Kidney (tissue), 13 donors: ENCODE measurements at regions not wholly inside any gene's neighbourhood (a gene's known extent, or its start where the extent isn't known, plus 50 kb on each side); places are given as distances from the start of the nearest gene placed in this dataset.

ENCODE experiments used
- DNase-seq, 5 donors: peaks; one replicate each; pipeline ENCODE4 v3.0.0-alpha.2; 2013 to 2020
- FAIRE-seq: peaks from 2 replicates; lab custom pipeline; 2012; peaks lifted over from hg19 to GRCh38; lab: Jason Lieb, UNC
- H3K27ac ChIP-seq, 2 donors: one replicate each; pipeline ENCODE4 v1.7.0; 2013; ENCODE audit warnings: low read depth in 2 of 2, low read length in 2 of 2, inconsistent platforms in 1 of 2
- H3K27me3 ChIP-seq: one replicate; pipeline ENCODE4 v1.7.1; 2013; ENCODE audit warnings: low read length, inconsistent platforms; ENCODE audit not compliant: control insufficient read depth, insufficient read depth
- H3K36me3 ChIP-seq, 3 donors: one replicate each; pipeline versions ENCODE4 v1.7.0 to v1.7.1; 2013; ENCODE audit warnings: low read length in 3 of 3, control low read depth in 1 of 3, inconsistent platforms in 1 of 3; ENCODE audit not compliant: insufficient read depth in 3 of 3, control insufficient read depth in 2 of 3
- H3K4me1 ChIP-seq, 3 donors: one replicate each; pipeline versions ENCODE4 v1.7.0 to v1.7.1; 2013; ENCODE audit warnings: low read length in 3 of 3, inconsistent platforms in 1 of 3, low read depth in 1 of 3; ENCODE audit not compliant: control insufficient read depth in 2 of 3, insufficient read depth in 2 of 3
- H3K4me3 ChIP-seq, 3 donors: one replicate each; pipeline versions ENCODE4 v1.7.0 to v1.8.1; 2013; ENCODE audit warnings: low read length in 3 of 3, control low read depth in 1 of 3, inconsistent platforms in 1 of 3
- H3K9ac ChIP-seq, 3 donors: one replicate each; pipeline versions ENCODE4 v1.7.0 to v1.7.1; 2013; ENCODE audit warnings: low read length in 3 of 3, control low read depth in 1 of 3, inconsistent platforms in 1 of 3
- H3K9me3 ChIP-seq, 3 donors: one replicate each; pipeline versions ENCODE4 v1.7.0 to v1.7.1; 2013; ENCODE audit warnings: low read length in 3 of 3, control low read depth in 1 of 3, inconsistent platforms in 1 of 3; ENCODE audit not compliant: control insufficient read depth in 2 of 3, insufficient read depth in 1 of 3
- CTCF ChIP-seq: IDR thresholded peaks from 3 replicates; pipeline ENCODE4 v1.5.1; 2012; ENCODE audit warnings: mild to moderate bottlenecking, moderate library complexity, borderline replicate concordance; ENCODE audit not compliant: insufficient read depth; ENCODE audit errors: extremely low read depth
- intact Hi-C: fragments of 100-400 bp; cut with DNase I; formaldehyde crosslinking; loops from one replicate; pipeline ENCODE4 v1.11.1; 2022
- donor health status: control.
- donor health status: control.
- donor health status: control.
- donor health status: control.
- donor health status: control.
- donor health status: DM: yes; HTN: yes; CAD: no.
- donor health status: Normal renal cell carcinoma (clear cell type).

DNA sequence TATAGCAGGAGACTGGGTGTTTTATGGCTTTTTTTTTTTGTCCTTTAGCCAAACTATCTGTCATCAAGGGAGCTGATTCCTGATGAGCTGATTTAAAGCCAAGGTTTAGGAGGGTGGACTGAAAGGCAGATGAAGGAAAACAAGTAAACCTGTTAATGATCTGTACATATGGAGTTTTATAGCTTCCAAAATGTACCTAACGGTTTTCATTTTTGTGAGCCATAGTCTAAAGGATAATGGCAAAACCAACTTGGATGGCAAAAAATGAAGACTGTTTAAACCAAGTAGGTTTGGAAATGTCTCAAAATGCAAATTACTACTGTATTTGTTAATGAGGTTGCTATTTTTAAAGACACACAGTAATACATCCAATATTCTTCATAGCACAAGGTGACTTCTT lies 281.5 kb downstream of the YTHDC2 start:
- no peak overlapping the region for H3K27ac ChIP-seq
- no peak overlapping the region for H3K4me3 ChIP-seq
- DNase-seq (no peak), FAIRE-seq (no peak)
- no peak for TF ChIP-seq CTCF
- no peaks in the 10 kb centered on the region for H3K36me3 ChIP-seq
- H3K4me1 ChIP-seq, result no peaks in the 10 kb centered on the region
- intact Hi-C loops, result no loop called here
- H3K9ac ChIP-seq, result no peak overlapping the region
- H3K9me3 ChIP-seq, result no peaks in the 10 kb centered on the region
- no peaks in the 10 kb centered on the region for H3K27me3 ChIP-seq

- FAIRE-seq, result no peak
- H3K36me3 ChIP-seq, result no peaks in the 10 kb centered on the region
- DNase-seq, result no peak
- intact Hi-C loops, result no loop called here
- H3K9ac ChIP-seq, result no peak overlapping the region
- no peak for TF ChIP-seq CTCF
- no peak overlapping the region for H3K27ac ChIP-seq
- H3K9me3 ChIP-seq, result no peaks in the 10 kb centered on the region
- no peaks in the 10 kb centered on the region for H3K27me3 ChIP-seq
- H3K4me3 ChIP-seq, result no peak overlapping the region
- no peaks in the 10 kb centered on the region for H3K4me1 ChIP-seq
These were observed 287.2 kb downstream of the YTHDC2 start for GRCh38 chr5:113800686-113801085.

- Histone ChIP-seq H3K4me1 (peaks cover 0 to 5% (median 0%) of the 10 kb centered on the region in 3 donors), H3K27me3 (no peaks in the 10 kb centered on the region), H3K4me3 (no peak overlapping the region), H3K9me3 (no peaks in the 10 kb centered on the region), H3K27ac (no peak overlapping the region), H3K36me3 (no peaks in the 10 kb centered on the region), H3K9ac (no peak overlapping the region)
- DNase-seq, result no peak
- TF ChIP-seq CTCF, result no peak
- intact Hi-C loops, result no loop called here
- no peak for FAIRE-seq
These were observed 290.8 kb downstream of the YTHDC2 start for GRCh38 chr5:113804264-113804663.

DNA sequence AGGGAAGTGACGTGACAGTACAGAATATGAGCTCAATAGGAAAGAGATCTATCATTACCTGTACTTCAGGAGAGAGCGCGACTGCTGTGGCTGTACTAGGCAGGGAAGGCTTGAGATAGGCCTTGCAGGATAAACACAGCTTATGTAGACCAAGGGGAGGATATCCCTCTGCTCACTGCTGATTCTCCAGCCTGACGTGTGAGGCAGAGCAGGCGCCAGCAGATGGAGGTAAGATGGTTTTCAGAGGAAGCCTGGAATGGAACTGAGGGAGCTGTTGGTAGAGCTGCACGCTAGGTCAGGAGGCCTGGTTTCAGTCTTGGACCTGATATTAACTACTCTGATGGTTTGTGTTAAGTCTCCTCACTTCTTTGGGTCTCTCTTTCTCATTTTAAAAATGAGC lies 291.4 kb downstream of the YTHDC2 start:
- DNase-seq (no peak), FAIRE-seq (no peak)
- intact Hi-C loops, result no loop called here
- TF ChIP-seq CTCF, result no peak
- Histone ChIP-seq H3K27ac (no peak overlapping the region), H3K36me3 (no peaks in the 10 kb centered on the region), H3K27me3 (no peaks in the 10 kb centered on the region), H3K9ac (no peak overlapping the region), H3K4me1 (peaks cover 0 to 5% (median 0%) of the 10 kb centered on the region in 3 donors), H3K4me3 (no peak overlapping the region), H3K9me3 (no peaks in the 10 kb centered on the region)
